Cortex of kidney (tissue), 1 donor: ENCODE measurements at regions not wholly inside any gene's neighbourhood (a gene's known extent, or its start where the extent isn't known, plus 50 kb on each side); places are given as distances from the start of the nearest gene placed in this dataset.

Source experiments
- DNase-seq: peaks from one replicate; lab custom pipeline; 2025; lab: John Stamatoyannopoulos, UW

DNA sequence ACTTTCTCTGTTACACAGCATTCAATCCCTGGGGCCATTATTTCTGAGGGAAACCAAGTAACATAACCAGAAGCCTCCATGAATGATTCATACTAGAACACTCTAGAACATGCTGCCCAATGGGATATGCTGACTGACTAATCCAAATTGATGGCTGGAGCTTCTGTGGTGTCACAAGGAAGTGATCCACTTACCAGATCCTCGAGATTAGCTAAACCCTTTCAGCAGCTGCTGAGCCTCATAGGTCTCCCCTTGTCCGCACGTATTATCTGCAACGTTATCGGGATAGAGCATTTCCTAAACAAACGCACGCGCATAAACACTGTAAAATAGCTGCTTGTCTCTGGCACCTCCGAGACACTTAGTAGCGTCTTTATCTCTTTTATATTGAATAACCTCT, 61.2 kb upstream of the PROK2 start:
- DNase-seq: no peak

DNA sequence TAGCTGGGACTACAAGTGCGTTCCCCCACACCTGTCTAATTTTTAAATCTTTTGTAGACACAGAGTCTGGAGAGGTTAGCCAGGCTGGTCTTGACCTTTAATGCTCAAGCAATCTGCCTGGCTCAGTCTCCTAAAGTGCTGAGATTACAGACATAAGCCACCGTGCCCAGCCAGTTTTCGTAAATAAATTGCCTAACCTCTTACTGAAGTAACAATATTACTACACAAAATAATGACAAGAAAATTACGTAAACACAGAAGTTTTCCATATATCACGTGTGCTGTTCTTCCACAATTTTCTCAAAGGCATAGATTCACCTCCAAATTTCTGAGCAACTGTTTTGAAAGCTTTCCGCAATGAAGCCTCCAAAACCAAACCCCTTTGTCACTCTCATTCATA, 58.1 kb upstream of the PROK2 start:
- DNase-seq: no peak

DNA sequence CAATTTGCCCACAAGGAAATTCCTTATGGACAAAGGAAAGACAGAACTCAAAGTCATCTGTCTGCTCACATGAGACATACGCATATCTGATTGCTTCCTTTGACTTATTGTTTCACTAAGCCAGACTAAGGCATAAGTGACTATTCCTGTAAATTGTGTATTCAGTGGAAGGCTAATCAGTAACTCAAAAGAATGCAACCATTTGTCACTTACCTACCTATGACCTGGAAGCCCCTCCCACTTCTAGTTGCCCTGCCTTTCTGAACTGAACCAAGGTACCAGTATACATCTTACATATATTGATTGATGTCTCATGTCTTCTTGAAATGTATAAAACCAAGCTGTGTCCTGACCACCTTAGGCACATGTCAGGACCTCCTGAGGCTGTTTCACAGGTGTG, 53.5 kb upstream of the PROK2 start:
- DNase-seq: no peak
